Endothelial cell of umbilical vein (primary cell): ENCODE measurements at regions not wholly inside any gene's neighbourhood (a gene's known extent, or its start where the extent isn't known, plus 50 kb on each side); places are given as distances from the start of the nearest gene placed in this dataset.

Experiments used
- BruUV-seq: library from RNA; stranded (reverse); fragments of 400-500 nt; replicated peaks from 2 replicates; lab custom pipeline; 2021; lab: Mats Ljungman, UMichigan
- CTCF ChIA-PET: fragments of 300-600, 350-600 bp; sonication (Branson Sonifier 250); formaldehyde crosslinking; loops from one replicate; lab custom pipeline; 2021; ENCODE audit warnings: antibody characterized with exemption, inconsistent platforms; lab: Charles Lee
- POLR2A ChIA-PET: fragments of 300-600, 350-600 bp; sonication (Branson Sonifier 250); formaldehyde crosslinking; loops from one replicate; lab custom pipeline; 2021; ENCODE audit warnings: antibody characterized with exemption, inconsistent platforms; lab: Charles Lee
- DNase-seq: peaks from one replicate; pipeline ENCODE4 v3.0.0-alpha.2; 2011; ENCODE audit warnings: low read depth, low spot score
- FAIRE-seq: peaks from 2 replicates; lab custom pipeline; 2011; peaks lifted over from hg19 to GRCh38; lab: Jason Lieb, UNC
- H2AFZ ChIP-seq: 2 replicates; pipeline ENCODE4 v1.6.0; 2012; ENCODE audit warnings: low read depth, low read length, control low read depth, inconsistent platforms
- H3K27ac ChIP-seq: 2 replicates; pipeline ENCODE4 v1.5.1; 2011; ENCODE audit warnings: low read depth, mild to moderate bottlenecking, control low read depth, low read length, moderate library complexity; ENCODE audit not compliant: insufficient read depth
- H3K27me3 ChIP-seq, 2 experiments: 2 replicates each; pipeline versions ENCODE4 v1.6.0 to v1.6.1; 2011; ENCODE audit warnings: low read length in 2 of 2, mixed read lengths in 1 of 2; ENCODE audit not compliant: control insufficient read depth in 2 of 2, insufficient read depth in 2 of 2
- H3K36me3 ChIP-seq, 2 experiments: 2 replicates in 1 of 2; 3 replicates in 1 of 2; pipeline ENCODE4 v1.5.1; 2011; ENCODE audit warnings: low read length in 2 of 2, mild to moderate bottlenecking in 1 of 2, moderate library complexity in 1 of 2; ENCODE audit not compliant: control insufficient read depth in 2 of 2, insufficient read depth in 2 of 2; ENCODE audit errors: extremely low read depth in 1 of 2
- H3K4me1 ChIP-seq: 3 replicates; pipeline ENCODE4 v1.5.1; 2011; ENCODE audit warnings: mild to moderate bottlenecking, low read length; ENCODE audit not compliant: control insufficient read depth, insufficient read depth; ENCODE audit errors: extremely low read depth
- H3K4me2 ChIP-seq: 2 replicates; pipeline ENCODE4 v1.6.1; 2011; ENCODE audit warnings: low read length, control low read depth, mixed read lengths; ENCODE audit not compliant: insufficient read depth
- H3K4me3 ChIP-seq, 3 experiments: fragments of 200-600 bp in 1 of 3; sonication (generic), shearing (Covaris generic) in 1 of 3; replicated peaks in 1 of 3; 2 replicates each; pipeline ENCODE4 v1.5.1; 2011 to 2016; ENCODE audit warnings: control low read depth in 3 of 3, low read length in 3 of 3, mild to moderate bottlenecking in 2 of 3, inconsistent platforms in 1 of 3, low read depth in 1 of 3, moderate library complexity in 1 of 3; ENCODE audit not compliant: insufficient read depth in 1 of 3
- H3K79me2 ChIP-seq: 2 replicates; pipeline ENCODE4 v1.6.0; 2012; ENCODE audit warnings: low read length, inconsistent platforms; ENCODE audit not compliant: control insufficient read depth, insufficient read depth
- H3K9ac ChIP-seq: replicated peaks from 2 replicates; pipeline ENCODE3; 2011; ENCODE audit warnings: low read length, control low read depth; ENCODE audit not compliant: insufficient read depth; ENCODE audit errors: extremely low read depth
- H3K9me1 ChIP-seq: replicated peaks from 3 replicates; pipeline ENCODE4 v1.6.0; 2011; ENCODE audit warnings: mild to moderate bottlenecking, low read length; ENCODE audit not compliant: control insufficient read depth, insufficient read depth; ENCODE audit errors: extremely low read depth
- H3K9me3 ChIP-seq: replicated peaks from 2 replicates; pipeline ENCODE4 v1.5.1; 2012; ENCODE audit warnings: low read length, inconsistent platforms; ENCODE audit not compliant: control insufficient read depth, insufficient read depth
- H4K20me1 ChIP-seq: replicated peaks from 2 replicates; pipeline ENCODE3; 2011; ENCODE audit warnings: mild to moderate bottlenecking, low read length; ENCODE audit not compliant: control insufficient read depth, insufficient read depth; ENCODE audit errors: extremely low read depth
- CTCF ChIP-seq, 2 donors: IDR thresholded peaks; 1 replicate in 1 of 2; 2 replicates in 1 of 2; pipeline ENCODE4 v1.5.1; 2011; ENCODE audit warnings: low read length in 2 of 2, mild to moderate bottlenecking in 2 of 2, moderate library complexity in 2 of 2, control low read depth in 1 of 2, inconsistent platforms in 1 of 2, low read depth in 1 of 2; ENCODE audit not compliant: insufficient read depth in 1 of 2; ENCODE audit errors: extremely low read depth in 1 of 2
- FOS ChIP-seq: IDR thresholded peaks from 2 replicates; pipeline ENCODE4 v1.6.1; 2011; ENCODE audit warnings: mild to moderate bottlenecking, low read length, moderate library complexity, borderline replicate concordance; ENCODE audit not compliant: insufficient read depth
- GATA2 ChIP-seq: IDR thresholded peaks from 2 replicates; pipeline ENCODE4 v1.7.0; 2011; ENCODE audit warnings: low read depth, mild to moderate bottlenecking, moderate library complexity, mixed read lengths, low read length; ENCODE audit not compliant: insufficient read length, insufficient read depth
- JUN ChIP-seq: IDR thresholded peaks from 2 replicates; pipeline ENCODE4 v1.6.1; 2011; ENCODE audit warnings: borderline replicate concordance, low read depth; ENCODE audit not compliant: insufficient read length, insufficient read depth
- MYC ChIP-seq: IDR thresholded peaks from one replicate; pipeline ENCODE4 v1.6.1; 2011; ENCODE audit warnings: mild to moderate bottlenecking, low read depth, low read length
- POLR2A ChIP-seq: IDR thresholded peaks from 2 replicates; pipeline ENCODE4 v1.6.1; 2012; ENCODE audit warnings: low read depth, mild to moderate bottlenecking, control low read depth, low read length
- POLR2AphosphoS5 ChIP-seq: IDR thresholded peaks from 2 replicates; pipeline ENCODE4 v1.6.1; 2012; ENCODE audit warnings: low read depth, mild to moderate bottlenecking, control low read depth, low read length, moderate library complexity; ENCODE audit not compliant: insufficient read depth
- dilution Hi-C: fragments of 300-500 bp; cut with MboI; formaldehyde crosslinking; loops from one replicate; pipeline ENCODE4 v1.15.0; 2019; ENCODE audit warnings: low sequenced_read_pairs; ENCODE audit not compliant: extremely low pct_ligation_motif_present
- intact Hi-C: fragments of 100-400 bp; cut with micrococcal nuclease; formaldehyde crosslinking; loops from one replicate; pipeline ENCODE4 v1.10.0; 2022

GRCh38 chr6:85390105-85390728, 59.7 kb upstream of the NT5E start:
- Histone ChIP-seq H4K20me1 (no peaks in the 10 kb centered on the region), H3K79me2 (no peaks in the 10 kb centered on the region), H2AFZ (no peak overlapping the region), H3K4me2 (no peak overlapping the region), H3K27me3 (no peaks in the 10 kb centered on the region), H3K9me1 (no peaks in the 10 kb centered on the region), H3K9ac (no peak overlapping the region), H3K4me1 (peaks cover 17% of the 10 kb centered on the region), H3K36me3 (no peaks in the 10 kb centered on the region), H3K27ac (no peak overlapping the region), H3K4me3 (no peak overlapping the region), H3K9me3 (no peaks in the 10 kb centered on the region)
- intact Hi-C loops (no loop called here), dilution Hi-C loops (no loop called here)
- CTCF ChIA-PET = interaction anchor here (1.8 kb wide), 1 partner anchor 92 kb away, joined by 6 read pairs; no protein-coding TSS in a partner anchor
- no TSS peak for BruUV-seq
- no peak for DNase-seq
- POLR2A ChIA-PET = no interaction called here
- TF ChIP-seq CTCF (IDR thresholded peaks at IDR 0.05; ENCODE audit: extremely low read depth in 1 of 2, insufficient read depth in 1 of 2, low read depth in 1 of 2, low read length in 2 of 2) (no peak), FOS (no peak), POLR2AphosphoS5 (no peak), GATA2 (no peak), JUN (no peak), POLR2A (no peak), MYC (no peak)
- FAIRE-seq = no peak
